K562 (cell line): ENCODE measurements at regions not wholly inside any gene's neighbourhood (a gene's known extent, or its start where the extent isn't known, plus 50 kb on each side); places are given as distances from the start of the nearest gene placed in this dataset.

ENCODE experiments used
- ATAC-seq: fragments of 200-7000 bp; cut with Tn5 transposase; 3 replicates; pipeline ENCODE4 v1.9.1; 2020; ENCODE audit warnings: moderate library complexity
- BruUV-seq: library from RNA; stranded (reverse); fragments of 400-500 nt; replicated peaks from 2 replicates; lab custom pipeline; 2021; lab: Mats Ljungman, UMichigan
- CTCF ChIA-PET: fragments of 300-600 bp; formaldehyde crosslinking; extraction: SDS; loops from one replicate; lab custom pipeline; 2021; ENCODE audit warnings: low intra/inter-chr PET ratio; lab: Yijun Ruan, JAX
- POLR2A ChIA-PET: fragments of 300-600, 350-650 bp; sonication (Branson Sonifier 250); formaldehyde crosslinking; extraction: SDS; loops from one replicate; lab custom pipeline; 2021; ENCODE audit warnings: antibody characterized with exemption, inconsistent platforms; lab: Yijun Ruan, JAX
- DNase-seq, 4 experiments: peaks; one replicate each; pipeline versions ENCODE4 v3.0.0 to v3.0.0-alpha.2; 2011 to 2018; ENCODE audit warnings: low spot score in 3 of 4, mixed read lengths in 3 of 4; ENCODE audit errors: extremely low read depth in 1 of 4
- FAIRE-seq: peaks from 2 replicates; lab custom pipeline; 2011; peaks lifted over from hg19 to GRCh38; lab: Jason Lieb, UNC
- H2AFZ ChIP-seq: 2 replicates; pipeline ENCODE4 v1.6.0; 2011; ENCODE audit warnings: low read depth, low read length, control low read depth, inconsistent platforms
- H3K27ac ChIP-seq: fragments of 200-600 bp; 3 replicates; pipeline ENCODE4 v1.8.0; 2011; ENCODE audit warnings: low read depth, mild to moderate bottlenecking, control low read depth, inconsistent platforms, low read length, moderate library complexity, mixed read lengths; ENCODE audit errors: extremely low read depth
- H3K27me3 ChIP-seq, 2 experiments: fragments of 300-600 bp in 1 of 2; 2 replicates in 1 of 2; 3 replicates in 1 of 2; pipeline versions ENCODE4 v1.6.0 to v1.8.0; 2011; ENCODE audit warnings: inconsistent platforms in 2 of 2, low read length in 2 of 2, mild to moderate bottlenecking in 1 of 2, mixed read lengths in 1 of 2, moderate library complexity in 1 of 2; ENCODE audit not compliant: control insufficient read depth in 2 of 2, insufficient read depth in 2 of 2
- H3K36me3 ChIP-seq: fragments of 300-600 bp; 3 replicates; pipeline ENCODE4 v1.8.0; 2011; ENCODE audit warnings: mild to moderate bottlenecking, low read length, inconsistent platforms; ENCODE audit not compliant: control insufficient read depth, insufficient read depth
- H3K4me1 ChIP-seq, 2 experiments: fragments of 200-600 bp in 1 of 2; replicated peaks in 1 of 2; 2 replicates in 1 of 2; 3 replicates in 1 of 2; pipeline versions ENCODE4 v1.5.1 to v1.8.0; 2011; ENCODE audit warnings: inconsistent platforms in 2 of 2, low read length in 2 of 2, mild to moderate bottlenecking in 1 of 2, mixed read lengths in 1 of 2, moderate library complexity in 1 of 2; ENCODE audit not compliant: control insufficient read depth in 2 of 2, insufficient read depth in 2 of 2
- H3K4me2 ChIP-seq: 2 replicates; pipeline ENCODE4 v1.6.1; 2011; ENCODE audit warnings: low read length, control low read depth, inconsistent platforms, mixed read lengths; ENCODE audit not compliant: insufficient read depth
- H3K4me3 ChIP-seq: fragments of 200-600 bp; sonication (generic), shearing (Covaris generic); 2 replicates; pipeline ENCODE4 v1.5.1; 2016; ENCODE audit warnings: control low read depth, inconsistent platforms
- H3K79me2 ChIP-seq: fragments of 200-600 bp; 3 replicates; pipeline ENCODE4 v1.8.0; 2011; ENCODE audit warnings: low read length, inconsistent platforms; ENCODE audit not compliant: control insufficient read depth, insufficient read depth
- H3K9ac ChIP-seq, 2 experiments: 2 replicates each; pipeline versions ENCODE4 v1.6.0 to v1.6.1; 2011; ENCODE audit warnings: low read depth in 2 of 2, low read length in 2 of 2, control low read depth in 1 of 2, inconsistent platforms in 1 of 2, mild to moderate bottlenecking in 1 of 2, mixed read lengths in 1 of 2; ENCODE audit not compliant: insufficient read depth in 1 of 2
- H3K9me1 ChIP-seq: one replicate; pipeline ENCODE4 v1.6.0; 2011; ENCODE audit warnings: inconsistent platforms, mild to moderate bottlenecking, low read length, moderate library complexity; ENCODE audit not compliant: control insufficient read depth, insufficient read depth
- H3K9me3 ChIP-seq: replicated peaks from 2 replicates; pipeline ENCODE4 v1.5.1; 2011; ENCODE audit warnings: low read depth, low read length, inconsistent platforms; ENCODE audit not compliant: control insufficient read depth, insufficient read depth
- H4K20me1 ChIP-seq: replicated peaks from 2 replicates; pipeline ENCODE4 v1.6.1; 2011; ENCODE audit warnings: low read length, inconsistent platforms, mixed read lengths; ENCODE audit not compliant: control insufficient read depth, insufficient read depth
- ADNP ChIP-seq: fragments of 200-800 bp; sonication (Bioruptor generic); IDR thresholded peaks from 2 replicates; pipeline ENCODE4 v1.6.1; 2016; ENCODE audit warnings: missing genetic modification characterization, missing compliant biosample characterization
- BMI1 ChIP-seq: fragments of 150-350 bp; IDR thresholded peaks from 2 replicates; pipeline ENCODE4 v1.6.1; 2014; ENCODE audit warnings: low read length
- CBX2 ChIP-seq: fragments of 200-600 bp; sonication (generic); IDR thresholded peaks from one replicate; pipeline ENCODE4 v1.6.1; 2012; ENCODE audit warnings: mild to moderate bottlenecking, low read length, inconsistent platforms; ENCODE audit not compliant: insufficient read depth, poor library complexity, severe bottlenecking
- E2F1 ChIP-seq: sonication (generic); formaldehyde crosslinking; IDR thresholded peaks from 2 replicates; pipeline ENCODE4 v1.8.1; 2023; ENCODE audit warnings: mild to moderate bottlenecking, missing genetic modification reagents, moderate library complexity
- E2F6 ChIP-seq, 2 experiments: IDR thresholded peaks; 2 replicates each; pipeline ENCODE4 v1.6.1; 2011; ENCODE audit warnings: borderline replicate concordance in 1 of 2, control low read depth in 1 of 2, low read depth in 1 of 2, low read length in 1 of 2, mild to moderate bottlenecking in 1 of 2, mixed read lengths in 1 of 2, moderate library complexity in 1 of 2; ENCODE audit not compliant: insufficient read depth in 1 of 2, insufficient read length in 1 of 2, poor library complexity in 1 of 2, severe bottlenecking in 1 of 2; ENCODE audit errors: extremely low read depth in 1 of 2
- GABPB1 ChIP-seq: sonication (generic); formaldehyde crosslinking; IDR thresholded peaks from 2 replicates; pipeline ENCODE4 v1.8.0; 2022; ENCODE audit warnings: mild to moderate bottlenecking, missing genetic modification reagents
- JUNB ChIP-seq: fragments of 450-650 bp; formaldehyde crosslinking; conservative IDR thresholded peaks from 2 replicates; pipeline ENCODE4 v1.4.0; 2020; ENCODE audit warnings: mild to moderate bottlenecking
- KLF13 ChIP-seq: fragments of 450-650 bp; IDR thresholded peaks from 2 replicates; pipeline ENCODE4 v1.6.1; 2016; ENCODE audit warnings: missing genetic modification characterization, low read depth, mild to moderate bottlenecking, missing compliant biosample characterization, moderate library complexity, borderline replicate concordance
- LCOR ChIP-seq: sonication (generic); formaldehyde crosslinking; IDR thresholded peaks from 2 replicates; pipeline ENCODE4 v1.8.0; 2022; ENCODE audit warnings: mild to moderate bottlenecking, missing genetic modification reagents
- MAFG ChIP-seq: fragments of 450-650 bp; conservative IDR thresholded peaks from 2 replicates; pipeline ENCODE4 v1.6.1; 2016; ENCODE audit warnings: missing genetic modification characterization, missing compliant biosample characterization
- MCM5 ChIP-seq: fragments of 450-650 bp; IDR thresholded peaks from 2 replicates; pipeline ENCODE4 v1.6.1; 2016; ENCODE audit warnings: low read depth
- NFRKB ChIP-seq: fragments of 450-650 bp; IDR thresholded peaks from 2 replicates; pipeline ENCODE4 v1.6.1; 2016; ENCODE audit warnings: low read depth
- NONO ChIP-seq, 2 experiments: fragments of 200-400 bp in 1 of 2; fragments of 450-650 bp in 1 of 2; formaldehyde crosslinking in 1 of 2; IDR thresholded peaks; 2 replicates each; pipeline ENCODE4 v1.6.1; 2017; ENCODE audit warnings: low read depth in 2 of 2, mild to moderate bottlenecking in 2 of 2, moderate library complexity in 2 of 2, low read length in 1 of 2
- NR2C2 ChIP-seq, 2 experiments: fragments of 200-800 bp in 1 of 2; sonication (Bioruptor generic) in 1 of 2; sonication (generic) in 1 of 2; formaldehyde crosslinking in 1 of 2; IDR thresholded peaks; 2 replicates each; pipeline versions ENCODE4 v1.6.1 to v1.8.0; 2016 to 2022; ENCODE audit warnings: mild to moderate bottlenecking in 1 of 2, missing compliant biosample characterization in 1 of 2, missing genetic modification characterization in 1 of 2, missing genetic modification reagents in 1 of 2
- RAD21 ChIP-seq, 2 experiments: fragments of 250-450 bp in 1 of 2; fragments of 450-650 bp in 1 of 2; sonication (Bioruptor Pico) in 1 of 2; formaldehyde crosslinking in 1 of 2; IDR thresholded peaks in 1 of 2; conservative IDR thresholded peaks in 1 of 2; 2 replicates each; pipeline versions ENCODE4 v1.4.0 to v1.8.0; 2020 to 2022; ENCODE audit warnings: mild to moderate bottlenecking in 2 of 2, moderate library complexity in 1 of 2
- SRSF1 ChIP-seq: fragments of 200-400 bp; formaldehyde crosslinking; IDR thresholded peaks from 2 replicates; pipeline ENCODE4 v1.6.1; 2017; ENCODE audit warnings: mild to moderate bottlenecking, low read depth, low read length, moderate library complexity
- ZBTB12 ChIP-seq: fragments of 250-450 bp; sonication (Bioruptor Pico); IDR thresholded peaks from 2 replicates; pipeline ENCODE4 v1.4.0; 2020
- ZNF584 ChIP-seq: fragments of 200-800 bp; sonication (Bioruptor generic); IDR thresholded peaks from 2 replicates; pipeline ENCODE4 v1.6.1; 2016; ENCODE audit warnings: low read depth, mild to moderate bottlenecking, missing genetic modification characterization, missing compliant biosample characterization
- ZNF766 ChIP-seq: fragments of 200-800 bp; sonication (Bioruptor generic); conservative IDR thresholded peaks from 2 replicates; pipeline ENCODE4 v1.6.1; 2016; ENCODE audit warnings: missing genetic modification characterization, missing compliant biosample characterization
- WGBS: fragments of 100-300 bp; shearing (Covaris generic); methylation state at CpG from one replicate; pipeline ENCODE4 v1.1.6; 2016; ENCODE audit warnings: low coverage, mixed read lengths; ENCODE audit not compliant: insufficient coverage; ENCODE audit errors: missing lambda C conversion rate; 5-methylcytosine and 5-hydroxymethylcytosine counted together
- in situ Hi-C: fragments of 300-500 bp; cut with MboI; formaldehyde crosslinking; loops from 4 replicates; pipeline ENCODE4 v1.15.0; 2018; ENCODE audit warnings: inconsistent platforms, mixed read lengths
- intact Hi-C: fragments of 100-400 bp; cut with micrococcal nuclease; formaldehyde crosslinking; loops from 2 replicates; pipeline ENCODE4 v1.14.2; 2022

- no peak for TF ChIP-seq BMI1
- no peak for TF ChIP-seq ADNP
- no peak for TF ChIP-seq KLF13
- TF ChIP-seq NFRKB = no peak
- no peak for TF ChIP-seq NR2C2 (CRISPR knock-in tag; IDR thresholded peaks at IDR 0.05)
- no peak for TF ChIP-seq NR2C2 (tag; IDR thresholded peaks at IDR 0.05)
- TF ChIP-seq NONO (IDR thresholded peaks at IDR 0.05; ENCODE audit: low read depth in 2 of 2, low read length in 1 of 2) = no peak
- no peak for TF ChIP-seq RAD21 (CRISPR knock-in tag; conservative IDR thresholded peaks at IDR 0.05 in 1 of 2, IDR thresholded peaks at IDR 0.05 in 1 of 2)
- TF ChIP-seq MCM5 = no peak
- TF ChIP-seq E2F6 (IDR thresholded peaks at IDR 0.05; ENCODE audit: borderline replicate concordance in 1 of 2, extremely low read depth in 1 of 2, insufficient read depth in 1 of 2, insufficient read length in 1 of 2, low read depth in 1 of 2, low read length in 1 of 2, poor library complexity in 1 of 2, severe bottlenecking in 1 of 2) = no peak
- TF ChIP-seq JUNB (CRISPR knock-in tag) = no peak
Observed at GRCh38 chr6:102150549-102150948, 757.0 kb downstream of the GRIK2 start (continued).

GRCh38 chr6:102154176-102154575 is 760.7 kb downstream of the GRIK2 start:
- intact Hi-C loops = no loop called here
- Histone ChIP-seq H3K4me3 (no peak overlapping the region), H3K9ac (no peak overlapping the region), H4K20me1 (no peaks in the 10 kb centered on the region), H3K4me1 (no peaks in the 10 kb centered on the region), H3K27me3 (no peaks in the 10 kb centered on the region), H3K4me2 (no peak overlapping the region), H2AFZ (no peak overlapping the region), H3K27ac (no peak overlapping the region), H3K79me2 (no peaks in the 10 kb centered on the region), H3K9me3 (peaks cover 2% of the 10 kb centered on the region; the same call in 1 of the 2 replicates), H3K36me3 (no peaks in the 10 kb centered on the region), H3K9me1 (no peaks in the 10 kb centered on the region)
- WGBS = 0% methylated on average over 1 of the region's 2 CpGs
- BruUV-seq = no TSS peak
- no peak for FAIRE-seq
- ChIA-PET POLR2A (no interaction called here), CTCF (no interaction called here)
- in situ Hi-C loops = no loop called here
- no peak for DNase-seq
- no peak for ATAC-seq
- no peak for TF ChIP-seq E2F1 (CRISPR knock-in tag)
- TF ChIP-seq ZBTB12 (CRISPR knock-in tag) = no peak
- TF ChIP-seq SRSF1 = no peak
- TF ChIP-seq ZNF766 (CRISPR knock-in tag) = no peak
- TF ChIP-seq CBX2 = no peak
- no peak for TF ChIP-seq GABPB1 (CRISPR knock-in tag)
- no peak for TF ChIP-seq ZNF584
- TF ChIP-seq KLF13 = no peak
- no peak for TF ChIP-seq LCOR
- no peak for TF ChIP-seq MAFG (tag)
